Heart left ventricle (tissue), 16 donors: ENCODE measurements at regions not wholly inside any gene's neighbourhood (a gene's known extent, or its start where the extent isn't known, plus 50 kb on each side); places are given as distances from the start of the nearest gene placed in this dataset.

Experiments
- ATAC-seq, 4 donors: fragments of 200-7000 bp; cut with Tn5 transposase; one replicate each; pipeline ENCODE4 v1.9.1; 2020 to 2022; ENCODE audit warnings: moderate library complexity in 4 of 4, mild to moderate bottlenecking in 3 of 4, moderate number of reproducible peaks in 1 of 4
- DNase-seq, 5 donors: peaks; one replicate each; pipeline ENCODE4 v3.0.0-alpha.2; 2020
- H3K27ac ChIP-seq, 12 donors: fragments of 200-600 bp; sonication (generic) in 4 of 12; one replicate each; pipeline versions ENCODE4 v1.5.0 to v1.8.0; 2016 to 2022; ENCODE audit warnings: mild to moderate bottlenecking in 2 of 12
- H3K27me3 ChIP-seq, 9 donors: fragments of 200-600 bp; sonication (generic) in 2 of 9; one replicate each; pipeline versions ENCODE4 v1.5.1 to v1.8.0; 2016 to 2022; ENCODE audit warnings: mild to moderate bottlenecking in 3 of 9
- H3K36me3 ChIP-seq, 9 donors: fragments of 200-600 bp; sonication (generic) in 2 of 9; one replicate each; pipeline versions ENCODE4 v1.5.0 to v1.8.0; 2018 to 2022; ENCODE audit warnings: mild to moderate bottlenecking in 2 of 9
- H3K4me1 ChIP-seq, 12 donors: fragments of 200-600 bp; sonication (generic) in 4 of 12; one replicate each; pipeline versions ENCODE4 v1.5.0 to v1.8.0; 2016 to 2022; ENCODE audit warnings: mild to moderate bottlenecking in 3 of 12
- H3K4me3 ChIP-seq, 12 donors: fragments of 200-600 bp; sonication (generic) in 4 of 12; one replicate each; pipeline versions ENCODE4 v1.5.0 to v1.8.0; 2017 to 2022; ENCODE audit warnings: mild to moderate bottlenecking in 9 of 12, moderate library complexity in 4 of 12
- H3K9me3 ChIP-seq, 12 donors: fragments of 200-600 bp; sonication (generic) in 4 of 12; one replicate each; pipeline versions ENCODE4 v1.5.0 to v1.8.0; 2016 to 2022; ENCODE audit warnings: mild to moderate bottlenecking in 1 of 12
- CTCF ChIP-seq, 12 donors: fragments of 200-600 bp; sonication (generic) in 4 of 12; IDR thresholded peaks; one replicate each; pipeline versions ENCODE4 v1.5.0 to v1.8.0; 2018 to 2022; ENCODE audit warnings: antibody characterized with exemption in 12 of 12, mild to moderate bottlenecking in 5 of 12
- POLR2A ChIP-seq, 2 donors: fragments of 450-650 bp; IDR thresholded peaks; one replicate each; pipeline ENCODE4 v1.6.1; 2017; ENCODE audit warnings: antibody characterized with exemption in 2 of 2, mild to moderate bottlenecking in 2 of 2, moderate library complexity in 2 of 2
- WGBS, 4 donors: extraction: QIAGEN DNeasy Blood & Tissue Kit in 2 of 4; methylation state at CpG; one replicate each; pipeline versions ENCODE4 v1.1.5 to v1.1.7; 2013 to 2018; 5-methylcytosine and 5-hydroxymethylcytosine counted together
- intact Hi-C, 10 donors: fragments of 100-400 bp; cut with DNase I; formaldehyde crosslinking; loops; one replicate each; pipeline versions ENCODE4 v1.11.1 to v1.14.2; 2022
- donor health status: ischemic (EF 13 %, LVEDD 7.1; RV severe dilation, severe dysfunction).
- donor health status: healthy with polysubstance abuse.
- donor health status: DM: no; HTN: yes; CAD: no.
- donor health status: DM: no; HTN: no; CAD: no.
- donor health status: ischemic (EF 25% LVEDD 6.9; RV normal size, moderate dysfunction).
- donor health status: ischemic (EF 25% LVEDD 5.7; RV mildly dilated, moderate dysfunction).
- donor health status: healthy.
- donor health status: DM: yes; HTN: yes; CAD: no.
- donor health status: ischemic (EF 35%, LVEDD 5.7; RV mildly dilated, moderate dysfunction).
- donor health status: nonischemic (EF 11% LVEDD 7.7; RV severe dilation, severe dysfunction).
- donor health status: DM: yes; HTN: yes; CAD: no.
- donor health status: PGD.
- donor health status: ischemic (EF 29% LVEDD 5.4; RV normal size, mild dysfunction).
- donor health status: nonischemic (EF 23%, LVEDD 6.1; RV moderate dilation, normal function).

- Histone ChIP-seq H3K27ac (no peak overlapping the region), H3K36me3 (no peaks in the 10 kb centered on the region), H3K27me3 (no peaks in the 10 kb centered on the region), H3K4me3 (no peak overlapping the region), H3K4me1 (no peaks in the 10 kb centered on the region), H3K9me3 (peaks cover 0 to 8% (median 0%) of the 10 kb centered on the region in 12 donors)
- TF ChIP-seq POLR2A (IDR thresholded peaks at IDR 0.05) (no peak), CTCF (IDR thresholded peaks at IDR 0.05) (no peak)
- 83 to 95% (median 90%) methylated on average over 4 of the region's 4 CpGs for WGBS, 4 donors
- DNase-seq: no peak
- intact Hi-C loops: no loop called here
- ATAC-seq: no peak
Observed at GRCh38 chr18:70662588-70662987, 373.7 kb downstream of the SOCS6 start.

GRCh38 chr18:70659036-70659925 is 370.4 kb downstream of the SOCS6 start:
- H3K27me3 ChIP-seq: no peaks in the 10 kb centered on the region
- ATAC-seq (peak in 3 of 4 donors; percentile 43 to 81 (median 55)), DNase-seq (peak in 2 of 5 donors; percentile 25 to 28)
- 35 to 40% (median 38%) methylated on average over 13 of the region's 13 CpGs for WGBS, 4 donors
- no peaks in the 10 kb centered on the region for H3K36me3 ChIP-seq
- no peak overlapping the region for H3K27ac ChIP-seq
- TF ChIP-seq POLR2A (IDR thresholded peaks at IDR 0.05): no peak
- no peak for TF ChIP-seq CTCF (IDR thresholded peaks at IDR 0.05)
- H3K4me1 ChIP-seq: no peaks in the 10 kb centered on the region
- peak overlapping the region in 5 of 12 donors; percentile 1 to 26 (median 15) for H3K4me3 ChIP-seq
- intact Hi-C loops: no loop called here
- H3K9me3 ChIP-seq: peaks cover 0 to 3% (median 0%) of the 10 kb centered on the region in 12 donors

GRCh38 chr18:70653671-70654070 is 364.8 kb downstream of the SOCS6 start:
- ATAC-seq: no peak
- no peak for DNase-seq
- TF ChIP-seq POLR2A (IDR thresholded peaks at IDR 0.05) (no peak), CTCF (IDR thresholded peaks at IDR 0.05) (no peak)

GRCh38 chr18:70650878-70651277 is 362.0 kb downstream of the SOCS6 start:
- intact Hi-C loops: no loop called here
- TF ChIP-seq CTCF (IDR thresholded peaks at IDR 0.05): no peak
- TF ChIP-seq POLR2A (IDR thresholded peaks at IDR 0.05): no peak
- H3K36me3 ChIP-seq: no peaks in the 10 kb centered on the region

More at GRCh38 chr18:70653671-70654070, 364.8 kb downstream of the SOCS6 start:
- H3K36me3 ChIP-seq: no peaks in the 10 kb centered on the region
- no peaks in the 10 kb centered on the region for H3K27me3 ChIP-seq
- H3K9me3 ChIP-seq: peaks cover 0 to 3% (median 0%) of the 10 kb centered on the region in 12 donors
- no peak overlapping the region for H3K27ac ChIP-seq
- intact Hi-C loops: no loop called here
- no peaks in the 10 kb centered on the region for H3K4me1 ChIP-seq
- no peak overlapping the region for H3K4me3 ChIP-seq

More at GRCh38 chr18:70650878-70651277, 362.0 kb downstream of the SOCS6 start:
- H3K9me3 ChIP-seq: peaks cover 0 to 3% (median 0%) of the 10 kb centered on the region in 12 donors
- H3K27me3 ChIP-seq: no peaks in the 10 kb centered on the region
- 85 to 93% (median 89%) methylated on average over 2 of the region's 2 CpGs for WGBS, 4 donors
- no peak for ATAC-seq
- H3K27ac ChIP-seq: no peak overlapping the region
- no peak overlapping the region for H3K4me3 ChIP-seq
- H3K4me1 ChIP-seq: no peaks in the 10 kb centered on the region
- DNase-seq: no peak
